ENCODE measurements at regions not wholly inside any gene's neighbourhood (a gene's known extent, or its start where the extent isn't known, plus 50 kb on each side); places are given as distances from the start of the nearest gene placed in this dataset.

DNA sequence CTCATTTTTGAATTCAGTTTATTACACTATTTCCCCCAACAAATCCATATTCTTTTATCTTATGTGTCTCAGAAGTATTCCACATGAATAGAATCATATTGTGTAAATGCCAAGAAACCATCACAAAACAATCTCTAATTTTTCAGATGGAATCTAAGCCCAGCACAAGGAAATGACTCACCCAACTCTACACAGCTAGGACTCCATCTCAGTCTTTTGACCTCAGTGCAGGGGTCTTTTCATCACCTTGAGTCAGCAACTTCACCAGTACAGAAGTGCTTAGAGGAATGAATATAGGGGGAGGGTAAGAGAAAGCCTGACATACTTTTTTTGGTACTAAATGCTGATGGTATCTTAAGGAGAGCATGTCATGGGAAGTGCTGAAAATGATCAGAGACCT is 169.3 kb upstream of the LRRN1 start:
- DNase-seq (ENCODE audit: low spot score), result no peak

DNA sequence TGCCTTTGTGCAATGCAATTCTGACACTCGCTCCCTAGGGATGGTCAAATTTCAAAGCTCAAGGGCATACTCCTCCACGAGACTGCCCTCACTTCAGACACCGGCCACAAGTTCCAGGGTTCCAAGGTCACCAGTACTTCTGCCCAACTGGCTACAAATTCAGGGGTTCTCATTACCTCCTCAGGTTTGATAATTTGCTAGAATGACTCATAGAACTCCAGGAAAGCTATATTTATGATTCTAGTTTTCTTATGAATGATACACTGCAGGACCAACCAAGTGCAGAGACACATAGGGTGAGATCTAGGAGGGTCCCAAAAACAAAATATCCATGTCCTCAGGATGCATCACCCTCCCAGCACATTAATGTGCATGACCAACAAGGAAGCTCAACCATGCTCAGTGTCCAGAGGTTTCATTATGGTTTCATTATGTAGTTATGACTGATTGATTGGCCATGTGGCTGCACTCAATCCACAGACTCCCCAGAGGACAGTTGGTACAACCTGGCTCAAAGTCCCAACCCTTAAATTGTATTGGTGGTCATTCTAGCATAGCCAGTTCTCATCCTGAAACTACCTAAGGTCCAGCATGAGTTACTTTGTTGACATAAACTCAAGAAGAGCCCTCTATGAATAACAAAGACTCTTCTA is 170.4 kb upstream of the LRRN1 start:
- no peak for DNase-seq (ENCODE audit: low spot score)

DNA sequence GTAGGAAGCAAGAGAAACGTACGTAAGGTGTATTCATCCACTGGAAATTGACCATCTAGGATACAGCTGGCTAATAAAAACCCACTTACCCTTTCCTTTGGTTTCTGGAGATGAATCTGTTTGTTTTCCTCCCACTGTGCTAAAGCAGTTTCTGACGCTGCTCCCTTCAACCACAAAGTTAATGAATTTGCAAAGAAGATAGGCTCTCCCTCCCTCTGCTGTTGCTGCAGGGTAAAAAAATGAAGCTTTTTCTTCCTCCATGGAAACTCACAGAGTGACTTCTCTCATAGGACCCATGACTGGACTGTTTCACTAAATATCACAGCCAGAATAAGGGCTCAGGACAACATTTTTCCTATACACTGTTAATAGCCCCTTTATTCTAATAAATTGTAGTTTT is 172.1 kb upstream of the LRRN1 start:
- DNase-seq (ENCODE audit: low spot score), result no peak

DNA sequence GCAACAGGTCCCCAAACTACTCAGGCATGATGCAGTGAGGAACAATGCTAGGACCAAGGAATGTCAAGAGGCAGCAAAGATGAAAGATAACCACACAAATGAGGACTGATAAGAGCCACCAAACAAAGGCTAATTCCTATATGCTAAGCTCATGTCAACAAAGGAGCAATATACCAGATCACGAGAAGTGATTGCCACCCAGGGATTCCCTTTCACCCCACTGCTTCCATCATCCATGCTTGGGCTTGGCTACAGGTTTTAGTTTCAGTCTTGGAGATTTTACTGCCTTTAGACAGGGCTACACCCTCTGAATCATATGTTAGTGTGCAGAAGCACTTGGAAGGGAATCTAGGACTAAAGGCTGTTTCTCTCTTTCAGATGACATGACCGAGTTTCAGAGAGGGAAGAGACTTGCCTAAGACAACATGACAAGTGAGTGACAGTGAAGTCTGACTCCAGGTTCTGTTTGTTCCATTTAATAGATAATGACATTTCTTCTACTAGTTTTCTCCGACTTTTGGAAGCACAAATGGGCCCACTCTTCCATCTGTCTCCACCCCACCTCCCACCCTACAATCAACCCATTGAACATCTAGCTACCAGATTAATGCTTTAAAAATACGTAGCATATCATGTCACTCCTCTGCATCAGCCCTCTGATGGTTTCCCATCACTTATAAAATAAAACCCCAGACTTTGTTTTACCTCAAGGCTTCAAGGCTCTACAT is 173.5 kb upstream of the LRRN1 start:
- no peak for DNase-seq (ENCODE audit: low spot score)

DNA sequence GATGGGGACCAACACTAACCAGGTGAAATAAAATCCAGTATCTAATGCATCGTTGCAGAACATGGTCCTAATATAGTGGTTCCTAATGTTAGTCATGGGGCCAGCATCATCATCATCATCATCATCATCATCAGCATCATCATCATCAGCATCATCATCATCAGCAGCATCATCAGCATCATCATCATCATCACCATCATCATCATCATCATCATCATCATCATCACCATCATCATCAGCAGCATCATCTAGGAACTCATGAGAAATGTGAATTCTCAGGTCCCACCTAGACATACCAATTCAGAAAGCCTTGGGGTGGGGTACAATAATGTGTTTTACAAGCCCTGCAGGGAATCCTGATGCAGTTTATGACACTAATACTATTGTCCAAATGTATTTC is 179.4 kb upstream of the LRRN1 start:
- DNase-seq (ENCODE audit: low spot score), result no peak

DNA sequence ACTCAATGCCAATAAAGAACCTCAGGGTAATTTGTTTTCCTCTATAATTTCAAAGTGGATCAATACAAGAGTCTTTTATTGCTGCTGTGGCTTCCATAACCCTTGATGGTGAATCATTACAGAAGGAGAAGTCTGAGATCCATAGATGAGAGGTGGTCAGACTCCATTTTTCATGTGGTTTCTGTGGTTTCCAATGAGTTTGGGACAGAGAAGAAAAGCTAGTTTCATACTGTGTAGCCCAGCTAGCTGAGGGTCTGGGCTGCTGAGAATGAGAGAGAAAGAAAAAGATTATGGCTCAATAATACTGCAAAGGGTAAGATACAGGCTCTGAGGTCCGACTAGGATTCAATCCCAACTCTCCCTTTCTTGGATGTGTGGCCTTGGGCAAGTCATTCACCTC is 180.6 kb upstream of the LRRN1 start:
- DNase-seq (ENCODE audit: low spot score), result no peak

DNA sequence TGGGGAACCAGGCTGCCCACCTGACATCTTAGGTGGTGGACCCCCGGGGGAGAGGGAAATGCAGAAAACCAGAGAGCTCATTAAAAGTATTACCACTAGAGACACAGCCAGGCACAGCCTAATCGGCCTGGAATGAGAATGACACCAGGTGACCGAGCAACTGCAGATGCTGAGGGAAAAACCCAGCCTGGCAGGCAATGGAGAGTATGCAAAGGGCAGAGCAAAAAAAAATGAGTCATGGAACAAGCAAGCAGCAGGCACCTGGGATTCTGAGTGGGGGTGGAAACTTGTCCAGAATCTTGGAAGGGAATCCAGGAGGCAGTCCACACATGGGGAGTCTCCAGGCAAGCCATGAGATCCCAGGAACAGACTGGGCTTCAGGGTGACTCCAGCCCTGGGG is 183.7 kb upstream of the LRRN1 start:
- DNase-seq (ENCODE audit: low spot score), result no peak

DNA sequence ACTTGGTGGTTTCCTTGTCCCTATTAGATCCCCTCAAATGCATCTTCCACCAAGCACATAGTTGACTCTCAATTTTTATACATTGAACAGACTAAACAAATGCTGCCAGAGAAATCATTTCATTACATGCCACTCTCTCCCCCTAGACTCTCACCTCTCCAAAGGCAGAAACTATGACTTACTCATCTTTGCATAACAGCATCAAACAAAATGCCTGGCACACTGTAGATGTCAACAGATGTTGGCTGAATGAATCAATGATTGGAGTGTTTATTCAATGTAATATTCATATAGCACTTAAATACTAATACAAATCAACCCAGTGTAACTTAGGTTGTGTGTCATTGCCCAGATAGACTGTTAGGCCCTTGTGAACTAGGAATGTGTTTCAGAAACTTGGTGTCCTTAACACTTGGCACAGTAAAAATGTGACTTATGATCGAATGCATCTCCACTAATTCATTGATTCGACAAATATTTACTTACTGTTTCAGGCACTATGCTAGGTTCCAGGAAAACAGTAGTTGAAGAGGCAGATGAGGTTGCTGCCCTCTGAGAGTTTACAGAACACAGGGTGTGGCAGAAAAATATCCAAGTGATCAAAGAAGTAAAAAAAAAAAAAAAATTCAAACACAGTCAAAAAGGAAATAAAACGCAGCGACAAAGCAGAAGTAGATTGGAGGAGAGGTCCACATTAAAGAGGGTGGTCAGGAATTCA is 188.5 kb upstream of the LRRN1 start:
- no peak for DNase-seq (ENCODE audit: low spot score)

DNA sequence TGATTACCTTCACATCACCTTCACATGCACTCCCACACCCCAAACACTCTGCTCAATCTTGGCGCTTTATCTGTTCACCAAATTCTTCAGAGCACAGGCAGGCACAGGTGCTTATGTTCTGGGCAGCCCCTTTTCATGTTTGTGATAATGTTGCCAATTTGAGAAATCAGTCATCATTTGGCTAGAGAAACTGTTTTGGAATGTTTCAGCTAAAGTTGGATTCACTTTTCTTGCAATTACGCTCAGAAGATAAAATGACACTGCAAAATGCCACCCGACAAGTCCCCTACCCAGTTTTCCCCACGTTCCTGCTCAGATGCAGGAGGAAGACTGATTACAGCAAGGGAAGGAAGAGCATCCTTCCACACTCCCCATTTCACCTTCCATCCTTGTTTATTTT is 192.9 kb upstream of the LRRN1 start:
- DNase-seq (ENCODE audit: low spot score), result no peak

DNA sequence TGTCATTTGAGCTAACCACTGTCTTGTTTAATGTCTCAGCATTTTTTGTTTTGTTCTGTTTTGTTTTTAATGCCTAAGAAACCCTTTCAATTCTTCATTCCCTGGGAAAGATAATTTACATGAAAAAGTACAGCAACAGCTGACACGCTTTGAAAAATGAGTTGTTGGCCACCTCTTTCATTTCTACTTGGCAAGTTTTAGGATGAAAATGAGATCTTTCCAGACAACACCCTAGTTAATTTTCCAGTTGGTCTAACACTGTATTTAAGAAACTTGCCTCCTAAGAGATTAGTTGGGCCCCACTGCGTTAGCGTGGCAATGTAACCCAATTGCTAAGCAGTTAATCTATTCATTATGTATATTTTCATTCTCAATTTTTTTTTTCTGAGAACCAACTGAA is 194.0 kb upstream of the LRRN1 start:
- DNase-seq (ENCODE audit: low spot score), result no peak

DNA sequence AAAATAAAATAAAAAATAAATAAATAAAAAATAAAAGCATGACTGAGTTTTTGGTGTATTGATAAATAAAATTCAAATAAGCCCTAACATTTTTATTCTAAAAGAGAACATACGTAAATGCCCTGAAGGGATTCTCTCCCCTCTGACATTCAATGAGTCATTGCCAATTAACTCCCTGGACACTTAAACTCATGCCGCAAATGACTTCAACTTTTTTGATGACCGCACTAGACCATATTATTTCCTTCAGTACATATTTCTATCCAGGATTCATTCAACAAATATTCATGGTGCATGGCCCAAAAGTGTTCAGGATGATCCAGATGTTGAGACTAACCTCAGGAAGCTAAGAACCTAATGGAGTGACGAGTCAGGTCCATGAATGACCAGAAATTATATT is 195.9 kb upstream of the LRRN1 start:
- DNase-seq (ENCODE audit: low spot score), result no peak

DNA sequence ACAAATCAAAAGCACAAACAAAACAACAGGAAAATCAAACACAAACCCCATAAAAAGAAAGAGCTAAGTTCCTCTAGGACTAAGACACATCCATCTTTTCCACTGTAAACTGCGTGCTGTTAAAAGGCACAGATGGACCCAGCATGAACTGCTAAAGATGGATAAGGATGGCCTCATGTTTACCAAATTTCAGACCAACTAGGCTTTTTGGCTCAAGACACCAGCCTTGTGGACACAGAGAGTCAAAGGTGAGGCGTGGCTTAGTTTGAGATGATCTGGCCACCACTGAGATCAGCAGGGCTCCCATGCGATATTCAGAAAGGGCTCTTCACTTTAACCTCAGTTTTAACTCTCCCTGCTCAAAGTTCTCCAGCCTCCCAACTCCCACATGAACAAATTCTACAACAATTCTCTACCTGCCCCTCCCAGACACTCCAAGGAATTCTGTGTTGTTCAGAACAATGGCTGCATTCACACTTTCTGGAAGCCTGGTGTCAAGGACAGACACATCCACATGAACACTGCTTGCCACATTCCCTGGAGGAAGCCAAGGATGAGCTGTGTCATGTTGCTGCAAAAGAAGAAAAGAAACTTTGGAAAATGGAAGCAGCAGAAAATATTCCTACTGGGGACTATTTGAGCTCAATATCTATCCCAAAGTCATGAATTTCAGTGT is 198.4 kb upstream of the LRRN1 start:
- no peak for DNase-seq (ENCODE audit: low spot score)

DNA sequence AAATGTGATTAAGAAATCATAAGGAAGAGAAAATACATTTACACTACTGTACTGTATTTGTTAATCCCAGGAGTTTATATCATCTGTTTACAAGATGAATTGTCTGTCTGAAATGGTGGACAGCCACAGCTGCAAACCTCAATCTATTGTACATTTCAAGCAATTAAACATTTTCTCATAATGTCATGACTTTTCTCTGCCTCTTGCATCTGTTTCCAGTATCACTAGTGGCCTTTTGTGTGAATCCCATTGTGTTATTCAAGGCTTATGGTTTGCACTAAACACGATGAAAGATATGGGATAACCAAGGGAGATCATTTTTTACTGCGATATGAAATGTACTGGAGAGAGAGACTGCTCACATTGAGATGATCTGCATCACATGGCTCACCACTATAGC is 200.2 kb upstream of the LRRN1 start:
- DNase-seq (ENCODE audit: low spot score), result no peak

DNA sequence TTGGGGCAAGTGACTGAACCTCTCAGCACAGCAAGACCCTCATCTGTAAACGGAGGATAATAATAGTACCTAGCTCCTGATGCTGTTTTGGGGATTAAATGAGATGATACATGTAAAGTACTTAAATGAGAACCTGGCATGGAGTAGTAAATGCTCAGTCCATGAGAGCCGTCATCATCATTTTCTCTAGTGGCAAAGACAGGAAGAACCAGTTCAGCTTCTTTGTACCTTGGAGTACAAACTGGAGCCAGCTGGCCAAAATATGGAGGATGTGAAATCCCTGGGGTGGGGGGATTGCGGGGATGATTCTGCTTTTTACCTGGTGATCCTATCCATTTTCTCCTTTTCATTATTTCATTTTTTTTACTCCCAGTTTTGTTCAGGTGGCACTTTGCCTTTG is 204.2 kb upstream of the LRRN1 start:
- DNase-seq (ENCODE audit: low spot score), result no peak

DNA sequence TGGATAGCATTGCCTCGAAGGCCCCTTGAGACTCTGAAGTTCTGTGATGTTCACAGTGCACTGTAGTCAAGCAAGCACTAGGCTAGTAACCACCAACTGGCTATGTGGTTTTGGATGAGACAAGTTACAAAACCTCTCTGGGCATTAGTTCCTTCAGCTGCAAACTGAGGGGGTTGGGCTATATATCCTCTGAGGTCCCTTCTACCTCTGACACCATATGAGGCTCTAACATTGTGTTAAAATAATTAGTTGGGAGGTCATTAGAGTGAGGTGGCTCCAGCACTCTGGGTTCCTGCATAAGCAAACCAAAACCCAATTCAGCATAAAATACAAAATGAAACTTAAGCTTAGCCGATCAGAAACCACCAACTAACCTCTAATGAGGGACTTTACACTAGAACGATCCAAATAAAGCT is 209.5 kb upstream of the LRRN1 start:
- DNase-seq (ENCODE audit: low spot score), result no peak

DNA sequence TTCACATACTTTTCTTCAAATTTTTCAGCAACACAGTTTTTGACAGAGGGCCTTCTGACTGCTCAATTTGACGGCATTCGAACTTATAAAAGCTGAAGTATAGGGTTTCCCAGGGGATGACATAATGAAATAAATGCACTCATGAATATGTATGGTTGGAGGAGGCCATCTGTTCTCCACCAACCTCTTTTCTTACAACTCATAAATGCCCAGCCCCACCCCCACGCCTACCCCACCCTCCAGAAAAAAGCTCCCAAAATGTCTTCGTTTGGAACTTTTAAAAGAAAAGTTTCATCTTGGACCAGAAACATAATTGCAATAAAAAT is 211.6 kb upstream of the LRRN1 start:
- no peak for DNase-seq (ENCODE audit: low spot score)

DNA sequence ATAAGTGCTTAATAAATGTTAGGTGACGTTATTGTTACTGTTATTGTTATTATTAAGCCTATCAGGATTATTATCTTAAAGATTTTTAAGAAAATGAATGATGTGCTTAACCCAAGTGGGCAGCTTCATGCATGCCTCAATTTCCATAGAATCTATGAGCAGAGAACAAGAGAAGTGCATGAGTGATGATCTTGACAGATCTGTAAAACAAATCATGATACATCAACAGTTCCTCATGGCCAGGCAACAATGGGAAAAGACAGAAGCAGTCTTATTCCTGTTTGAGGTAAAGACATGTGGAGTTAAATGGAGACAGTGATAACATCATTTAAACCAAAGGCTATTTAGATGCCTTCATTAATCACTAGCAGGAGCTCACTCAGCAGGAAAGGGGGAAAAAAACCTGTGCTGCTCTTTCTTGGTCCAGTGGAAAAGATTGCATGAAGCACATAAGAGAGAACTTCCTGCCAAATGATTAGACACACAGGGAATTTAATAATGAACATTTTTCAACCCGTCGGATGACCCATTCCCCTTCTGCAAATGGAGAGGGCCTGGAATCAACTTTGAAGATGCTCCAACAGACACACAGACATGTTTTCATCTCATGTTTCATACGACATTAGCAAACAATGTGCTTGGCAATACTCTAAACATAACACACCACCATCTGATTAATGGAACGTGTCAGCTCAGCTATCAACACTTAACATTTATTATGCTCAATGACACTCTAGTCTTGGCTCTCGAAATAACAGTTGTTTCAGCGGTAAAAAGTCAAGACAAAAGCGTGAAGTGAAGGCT is 212.2 kb upstream of the LRRN1 start:
- no peak for DNase-seq (ENCODE audit: low spot score)

DNA sequence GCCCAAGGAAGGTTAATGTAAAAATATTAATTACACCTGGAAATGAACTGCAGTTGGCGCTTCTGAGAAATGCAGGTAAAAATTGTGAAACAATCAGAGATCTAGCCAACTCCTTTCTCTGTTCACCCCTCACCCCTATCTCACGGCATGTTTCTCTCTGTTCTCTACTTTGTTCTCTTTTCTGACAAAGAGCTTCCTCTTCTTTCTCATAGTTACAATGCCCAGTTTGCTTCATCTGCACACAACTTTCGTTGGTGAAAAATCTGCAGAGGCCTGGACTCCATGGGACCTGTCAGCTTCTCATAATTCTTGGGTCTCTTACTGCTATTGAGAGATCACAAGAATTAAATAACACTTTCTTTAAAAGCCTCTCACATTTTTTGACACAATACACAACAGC is 212.9 kb upstream of the LRRN1 start:
- DNase-seq (ENCODE audit: low spot score), result no peak

DNA sequence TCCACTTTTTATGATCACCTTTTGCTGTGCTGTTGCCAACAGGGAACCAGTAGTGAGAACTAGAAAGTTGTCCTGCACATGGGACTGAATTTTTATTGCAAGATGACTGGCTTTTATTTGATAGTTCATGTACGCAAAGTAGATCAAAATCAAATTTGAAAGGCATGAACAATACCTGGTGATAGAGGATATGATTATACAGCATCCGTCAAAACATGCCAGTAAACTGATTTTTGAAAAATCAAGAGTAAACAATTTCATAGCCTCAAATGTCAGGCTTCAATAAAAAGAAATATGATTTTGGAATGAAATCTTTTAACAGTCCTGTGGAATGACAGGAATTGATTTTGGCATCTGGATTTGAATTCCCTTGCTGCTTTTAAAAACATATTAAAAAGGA is 219.6 kb upstream of the LRRN1 start:
- no peak for DNase-seq (ENCODE audit: low spot score)

DNA sequence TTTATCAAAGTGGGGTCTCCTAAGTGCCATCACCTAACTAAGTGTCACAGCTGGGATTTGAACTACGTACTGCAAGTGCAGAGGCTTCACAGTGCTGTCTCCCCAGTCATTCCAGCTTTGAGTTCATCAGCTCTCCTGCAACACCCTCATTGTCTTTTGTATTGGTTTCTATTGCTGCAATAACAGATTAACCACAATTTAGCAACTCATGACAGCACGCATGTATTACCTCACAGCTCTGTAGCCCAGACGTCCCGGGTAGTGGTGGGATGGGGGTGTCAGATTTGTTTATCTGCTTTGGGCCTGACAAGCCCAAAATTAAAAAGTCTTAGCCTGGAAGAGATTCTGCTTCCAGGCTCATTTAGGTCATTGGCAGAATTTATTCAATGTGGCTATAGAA is 220.5 kb upstream of the LRRN1 start:
- DNase-seq (ENCODE audit: low spot score), result no peak

DNA sequence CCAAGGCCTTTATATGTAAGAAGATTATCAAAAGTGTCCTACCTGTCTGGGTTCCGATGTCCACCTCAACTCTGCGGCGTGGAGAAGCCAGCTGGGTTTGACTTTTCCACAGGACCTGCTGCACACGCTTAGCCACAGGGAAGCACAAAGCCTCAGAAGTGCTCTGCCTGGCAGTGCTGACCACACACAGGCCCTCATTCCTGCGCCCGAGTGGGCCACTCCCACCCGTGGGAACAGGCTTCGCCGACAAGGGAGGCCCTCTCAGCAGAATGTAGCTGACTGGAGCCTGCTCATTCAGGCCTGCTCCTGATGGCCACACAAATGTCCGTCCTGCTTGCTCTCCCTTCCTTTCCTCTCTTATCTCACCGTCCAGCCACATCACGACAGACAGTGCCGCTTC is 221.4 kb upstream of the LRRN1 start:
- DNase-seq (ENCODE audit: low spot score), result no peak

DNA sequence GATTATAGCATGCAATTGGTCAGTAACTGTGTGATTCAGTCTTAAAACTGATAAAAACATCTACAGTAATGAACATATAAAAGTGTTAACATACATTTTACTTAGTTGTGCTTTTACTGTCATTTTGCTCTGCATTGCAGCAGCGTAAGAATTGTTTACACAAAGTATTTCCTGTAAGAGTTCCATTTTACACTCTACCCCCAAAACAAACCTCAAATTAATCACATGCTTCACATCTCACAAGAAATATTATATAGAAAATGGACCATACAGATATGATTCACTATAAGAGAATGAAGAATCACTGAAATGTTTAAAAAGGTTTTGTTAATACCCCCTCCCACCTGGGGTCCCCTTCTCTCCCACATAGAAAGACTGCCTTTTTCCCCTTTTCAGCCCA is 225.9 kb upstream of the LRRN1 start:
- no peak for DNase-seq (ENCODE audit: low spot score)

Measured in LoVo (cell line).